NCI-H2227 (cell line): ENCODE measurements at regions not wholly inside any gene's neighbourhood (a gene's known extent, or its start where the extent isn't known, plus 50 kb on each side); places are given as distances from the start of the nearest gene placed in this dataset.

Experiments
- DNase-seq: peaks from one replicate; lab custom pipeline; 2025; ENCODE audit not compliant: unreplicated experiment; lab: John Stamatoyannopoulos, UW

DNA sequence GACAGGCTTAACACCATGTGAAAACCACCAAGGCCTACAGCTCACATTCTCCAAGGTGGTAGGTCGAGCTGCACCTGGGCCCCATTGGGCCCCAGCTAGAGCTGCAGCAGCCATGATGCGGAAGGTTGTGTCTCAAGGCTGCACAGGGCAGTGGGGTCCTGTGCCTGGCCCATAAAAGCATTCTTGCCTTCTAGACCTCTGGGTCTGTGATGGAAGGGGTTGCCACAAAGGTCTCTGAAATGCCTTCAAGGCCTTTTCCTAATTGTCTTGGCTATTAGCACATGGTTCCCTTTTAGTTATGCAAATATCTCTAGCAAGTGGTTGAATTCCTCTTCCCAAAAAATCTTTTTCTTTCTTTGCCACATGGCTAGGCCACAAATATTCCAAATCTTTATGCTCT, 52.5 kb upstream of the C11orf58 start:
- DNase-seq = no peak

DNA sequence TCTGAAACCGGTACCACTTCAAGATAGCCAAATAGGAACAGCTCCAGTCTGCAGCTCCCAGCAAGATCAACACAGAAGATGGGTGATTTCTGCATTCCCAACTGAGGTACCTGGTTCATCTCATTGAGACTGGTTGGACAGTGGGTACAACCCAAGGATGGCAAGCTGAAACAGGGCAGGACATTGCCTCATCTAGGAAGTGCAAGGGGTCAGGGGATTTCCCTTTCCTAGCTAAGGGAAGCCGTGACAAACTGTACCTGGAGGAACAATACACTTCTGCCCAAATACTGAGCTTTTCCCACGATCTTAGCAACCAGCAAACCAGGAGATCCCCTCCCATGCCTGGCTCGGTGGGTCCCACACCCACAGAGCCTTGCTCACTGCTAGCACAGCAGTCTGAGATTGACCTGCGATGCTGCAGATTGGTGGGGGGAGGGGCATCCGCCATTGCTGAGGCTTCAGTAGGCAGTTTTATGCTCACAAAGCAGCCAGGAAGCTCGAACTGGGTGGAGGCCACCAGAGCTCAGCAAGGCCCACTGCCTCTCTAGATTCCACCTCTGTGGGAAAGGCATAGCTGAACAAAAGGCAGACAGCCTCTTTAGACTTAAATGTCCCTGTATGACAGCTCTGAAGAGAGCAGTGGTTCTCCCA, 59.9 kb upstream of the C11orf58 start:
- no peak for DNase-seq

DNA sequence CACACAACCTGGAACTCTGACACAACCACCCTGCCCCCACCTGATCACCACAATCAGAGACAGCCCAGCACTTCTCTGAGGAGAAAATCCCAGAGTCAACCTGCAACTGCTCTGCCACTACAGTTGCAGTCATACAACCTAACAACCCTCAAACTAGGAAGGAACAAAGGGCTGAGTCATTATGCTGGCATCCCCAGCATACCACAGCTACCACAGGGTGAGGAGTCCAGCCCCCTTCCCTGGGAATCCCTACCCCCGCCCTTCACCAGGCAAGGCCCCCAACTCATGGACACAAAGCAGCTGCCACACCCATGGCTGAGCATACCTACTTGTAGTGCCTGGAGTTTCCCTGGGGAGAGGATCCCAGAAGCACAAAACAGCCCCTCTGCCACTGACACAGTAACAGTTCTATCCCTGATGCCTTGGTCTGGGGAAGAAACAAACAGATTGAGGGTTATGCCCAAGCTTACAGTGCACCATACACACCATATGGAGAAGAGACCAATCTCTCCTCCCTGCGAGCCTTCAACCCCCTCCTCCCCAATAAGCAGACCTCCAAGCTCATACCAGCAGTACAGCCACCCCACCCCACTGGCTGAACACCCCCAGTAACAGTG, 68.5 kb upstream of the C11orf58 start:
- DNase-seq = no peak

DNA sequence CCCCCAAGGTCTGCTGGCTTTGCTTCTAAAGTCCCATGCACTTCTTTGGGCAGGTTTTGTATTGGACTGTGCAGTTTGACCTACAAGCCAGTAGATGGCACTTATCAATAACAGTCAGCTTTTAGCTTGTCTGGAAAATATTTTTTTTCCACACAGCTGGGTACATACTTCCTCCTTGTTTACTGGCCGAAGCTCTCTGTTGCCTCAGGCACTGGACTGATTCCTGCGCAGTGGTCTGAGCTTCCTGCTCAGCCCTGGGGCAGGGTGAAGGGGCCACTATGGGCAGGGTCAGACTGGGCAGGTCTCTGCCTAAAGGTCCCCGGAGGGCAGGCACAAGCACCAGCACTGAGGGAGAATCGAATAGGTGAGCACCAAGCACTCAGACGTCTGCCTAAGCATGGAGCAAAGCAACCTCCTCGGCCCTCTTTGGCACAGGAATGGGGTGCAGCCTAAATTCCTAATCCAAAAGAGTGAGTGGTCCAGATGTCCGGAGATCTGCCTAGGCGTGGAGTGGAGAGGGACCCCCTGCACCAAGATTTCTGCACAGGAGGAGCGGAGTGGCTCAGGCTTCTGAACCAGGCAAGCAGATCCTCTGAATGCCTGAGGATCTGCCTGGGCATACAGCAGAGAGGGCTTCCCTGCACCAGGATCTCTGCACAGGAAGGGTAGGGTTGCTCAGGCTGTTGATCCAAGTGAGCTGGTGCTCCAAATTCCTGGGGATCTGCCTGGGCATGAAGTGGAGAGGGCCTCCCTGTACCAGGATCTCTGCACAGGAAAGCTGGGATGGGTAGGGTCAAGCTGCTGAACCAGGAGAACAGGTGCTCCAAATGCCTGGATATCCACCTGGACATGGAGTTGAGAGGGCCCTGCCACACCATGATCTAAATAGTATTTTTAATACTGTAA, 105.9 kb upstream of the C11orf58 start:
- no peak for DNase-seq

DNA sequence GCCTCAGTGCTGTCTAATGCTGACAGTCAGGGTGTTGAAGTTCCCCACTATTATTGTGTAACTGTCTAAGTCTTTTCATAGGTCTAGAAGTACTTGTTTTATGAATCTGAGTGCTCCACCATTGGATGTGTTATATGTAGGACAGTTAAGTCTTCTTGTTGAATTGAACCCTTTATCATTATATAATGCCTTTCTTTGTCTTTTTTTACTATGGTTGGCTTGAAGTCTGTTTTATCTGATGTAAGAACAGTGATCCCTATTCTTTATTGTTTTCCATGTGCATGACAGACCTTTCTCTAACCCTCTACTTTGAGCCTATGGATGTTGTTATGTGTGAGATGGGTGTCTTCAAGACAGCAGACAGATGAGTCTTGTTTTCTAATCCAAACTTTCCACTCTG, 107.8 kb upstream of the C11orf58 start:
- no peak for DNase-seq

DNA sequence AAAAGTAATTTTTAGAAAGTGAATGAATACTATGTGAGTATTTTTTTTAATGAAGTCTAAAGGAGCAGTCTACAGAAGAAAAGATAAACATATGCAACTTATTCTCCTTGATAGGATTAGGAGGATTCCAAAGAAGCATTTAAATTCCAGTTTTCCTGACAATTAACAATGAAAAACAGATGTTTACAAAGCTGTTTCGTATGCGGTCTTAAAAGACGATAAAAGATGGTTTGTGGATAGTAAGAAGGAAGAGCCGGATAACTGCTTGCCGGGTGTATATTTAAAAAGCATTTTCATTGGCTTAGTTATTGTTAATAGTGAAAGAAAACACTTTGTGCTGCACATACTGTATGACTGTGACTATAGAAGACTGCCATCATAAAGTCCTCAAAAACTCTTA, 120.0 kb upstream of the C11orf58 start:
- no peak for DNase-seq

DNA sequence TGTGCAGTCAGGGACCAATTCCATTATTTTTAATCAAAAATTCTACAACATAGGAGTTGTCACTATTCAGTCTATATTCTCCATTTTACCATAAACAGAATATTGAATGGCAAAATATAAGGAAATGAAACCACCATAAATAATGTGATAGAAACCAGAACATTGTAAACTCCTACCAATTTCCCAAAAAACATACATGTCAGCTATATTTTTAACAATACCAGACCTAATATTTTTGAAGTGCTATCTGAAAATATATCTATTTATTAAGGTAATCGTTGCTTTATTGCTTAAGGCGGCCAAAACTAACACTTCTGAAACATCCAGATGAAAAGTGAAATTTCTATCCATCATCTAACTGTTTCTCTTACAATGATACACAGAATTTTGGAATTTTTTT, 123.0 kb upstream of the C11orf58 start:
- no peak for DNase-seq

DNA sequence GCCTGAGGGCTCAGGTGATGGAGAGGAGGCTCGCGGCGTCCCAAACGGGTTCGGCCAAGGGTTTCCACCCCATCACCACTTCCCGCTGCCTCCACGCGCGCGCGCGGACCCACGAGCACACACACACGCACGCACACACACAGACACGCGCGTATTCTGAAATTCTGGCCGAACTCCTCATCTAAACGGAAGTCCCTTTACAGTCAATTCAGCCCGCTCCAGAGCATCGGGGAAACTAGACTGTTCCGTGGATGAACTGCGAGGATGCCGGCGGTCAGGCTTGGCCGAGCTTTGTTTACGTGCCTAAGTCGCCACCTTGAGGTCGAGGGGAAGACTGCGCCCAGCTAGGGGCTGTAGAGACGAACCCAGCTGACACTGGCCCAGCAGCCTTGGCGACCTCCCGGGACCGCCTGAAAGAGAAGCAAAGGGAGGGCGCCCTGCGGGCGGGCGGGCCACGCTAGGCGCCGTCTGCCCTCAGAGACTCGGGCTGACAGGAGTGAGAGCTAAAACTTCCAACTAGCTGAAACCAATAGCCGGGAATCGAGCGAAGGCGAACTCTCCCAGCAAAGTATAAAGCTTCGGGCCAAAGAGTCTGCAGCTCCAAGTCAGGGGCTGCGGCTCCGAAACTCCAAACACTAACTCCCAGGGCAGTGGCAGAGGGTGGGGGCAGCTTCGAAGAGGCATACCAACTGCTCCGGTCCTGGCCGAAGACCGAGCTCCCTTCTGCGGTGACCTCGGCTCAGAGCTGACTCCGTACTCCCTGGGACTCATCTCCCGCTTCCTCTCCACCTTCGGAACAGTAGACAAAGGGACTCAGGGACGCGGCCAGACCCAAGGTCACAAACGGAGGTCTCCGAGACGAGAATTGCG, 124.7 kb upstream of the C11orf58 start:
- DNase-seq = peak; percentile 92

DNA sequence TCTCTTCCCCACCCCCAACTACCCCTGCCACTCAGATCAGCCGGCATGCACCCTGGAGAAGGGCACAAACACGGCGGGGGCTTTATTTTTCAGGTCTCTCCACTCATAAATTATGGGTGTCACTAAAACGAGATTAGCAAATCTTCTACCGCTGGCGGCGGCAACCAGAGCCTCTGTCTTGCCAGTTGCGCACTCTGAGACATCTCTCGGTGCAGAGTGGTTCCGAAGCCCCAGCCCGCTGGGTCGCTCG, 125.3 kb upstream of the C11orf58 start:
- peak; percentile 42 for DNase-seq

DNA sequence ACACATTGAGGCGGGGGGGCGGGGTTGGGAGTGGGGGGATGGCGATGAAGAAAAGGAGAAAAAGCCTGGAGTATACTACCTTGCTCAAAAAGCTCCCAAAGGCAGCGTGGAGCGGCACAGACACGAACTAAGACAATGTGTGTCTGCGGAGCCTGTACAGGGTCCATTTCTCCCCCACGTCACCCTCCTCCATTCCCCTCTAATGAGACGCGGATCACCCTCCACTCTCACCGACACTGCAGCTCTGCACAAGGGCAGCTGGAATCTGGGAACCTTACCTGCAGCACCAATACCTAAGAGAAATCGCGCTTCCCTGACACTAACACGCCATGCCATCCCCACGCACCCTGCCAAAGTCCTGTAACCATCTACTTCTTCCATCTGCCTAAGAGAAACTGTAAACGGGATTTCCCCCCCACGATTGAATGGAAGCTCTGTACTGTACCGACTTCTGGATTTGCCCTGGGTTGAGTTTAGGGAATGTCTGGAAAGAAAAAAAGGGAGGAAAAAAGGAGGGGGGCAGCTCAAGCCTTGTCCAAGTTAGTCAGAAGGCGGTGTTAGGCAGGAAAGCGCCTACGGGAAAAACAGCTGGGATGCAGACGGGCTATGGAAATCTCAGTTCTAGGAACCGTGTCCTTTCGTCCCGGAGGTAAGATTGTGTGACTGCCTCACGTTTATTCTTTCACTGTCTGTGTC, 125.7 kb upstream of the C11orf58 start:
- peak; percentile 34 for DNase-seq

DNA sequence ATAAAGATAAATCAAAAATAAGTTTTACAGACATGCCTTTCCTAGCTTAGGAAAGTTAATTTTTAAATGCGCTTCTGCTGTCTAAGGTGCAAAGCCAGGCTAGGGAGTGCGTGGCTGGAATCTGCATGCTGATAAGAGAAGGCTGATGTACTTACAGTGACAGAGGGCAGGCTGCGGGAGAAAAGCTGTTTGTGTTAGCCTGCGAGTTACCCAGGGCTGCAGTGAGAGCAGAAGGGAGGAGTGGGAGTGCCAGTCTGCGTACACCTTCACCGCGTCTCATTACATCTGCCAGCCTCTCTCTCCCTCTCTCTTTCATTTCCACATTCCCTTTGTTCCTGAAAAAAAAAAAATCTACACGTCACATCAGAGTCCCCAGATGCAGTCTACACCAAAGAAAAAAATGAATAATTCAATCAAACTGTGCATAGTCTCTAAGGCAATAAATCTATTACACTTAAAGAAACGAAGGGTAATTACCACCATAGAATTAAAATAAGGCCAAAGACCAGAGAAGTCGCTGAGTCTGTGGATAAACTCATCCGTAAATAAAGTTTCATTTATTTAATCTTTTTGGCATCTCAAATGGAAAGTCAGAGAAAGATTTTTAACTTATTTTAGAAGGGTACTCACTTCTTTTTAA, 126.4 kb upstream of the C11orf58 start:
- DNase-seq = peak; percentile 27

DNA sequence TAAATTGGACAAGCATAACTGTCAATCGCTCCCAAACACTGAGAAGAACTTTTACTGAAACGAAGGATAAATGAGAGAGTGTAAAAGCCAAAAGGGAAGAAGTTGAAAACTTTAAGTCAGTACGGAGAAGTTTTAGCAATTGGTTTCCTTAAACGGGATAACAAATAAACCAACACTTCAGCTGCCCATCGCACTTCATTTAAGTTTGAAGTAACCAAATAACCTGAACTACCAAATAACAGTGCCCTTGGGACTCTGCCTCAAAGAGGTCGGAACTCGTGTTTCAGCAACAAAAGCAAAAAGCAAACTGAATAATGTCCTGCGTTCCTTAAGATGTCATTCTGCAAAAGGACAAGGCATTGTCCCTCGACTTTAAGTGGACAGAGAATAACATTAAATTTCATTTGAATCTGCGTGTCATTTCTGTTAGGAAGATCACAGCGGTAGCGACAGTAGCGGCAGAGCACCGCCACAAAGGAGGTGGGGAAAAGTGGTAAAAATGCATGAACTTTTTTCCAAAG, 127.0 kb upstream of the C11orf58 start:
- no peak for DNase-seq

DNA sequence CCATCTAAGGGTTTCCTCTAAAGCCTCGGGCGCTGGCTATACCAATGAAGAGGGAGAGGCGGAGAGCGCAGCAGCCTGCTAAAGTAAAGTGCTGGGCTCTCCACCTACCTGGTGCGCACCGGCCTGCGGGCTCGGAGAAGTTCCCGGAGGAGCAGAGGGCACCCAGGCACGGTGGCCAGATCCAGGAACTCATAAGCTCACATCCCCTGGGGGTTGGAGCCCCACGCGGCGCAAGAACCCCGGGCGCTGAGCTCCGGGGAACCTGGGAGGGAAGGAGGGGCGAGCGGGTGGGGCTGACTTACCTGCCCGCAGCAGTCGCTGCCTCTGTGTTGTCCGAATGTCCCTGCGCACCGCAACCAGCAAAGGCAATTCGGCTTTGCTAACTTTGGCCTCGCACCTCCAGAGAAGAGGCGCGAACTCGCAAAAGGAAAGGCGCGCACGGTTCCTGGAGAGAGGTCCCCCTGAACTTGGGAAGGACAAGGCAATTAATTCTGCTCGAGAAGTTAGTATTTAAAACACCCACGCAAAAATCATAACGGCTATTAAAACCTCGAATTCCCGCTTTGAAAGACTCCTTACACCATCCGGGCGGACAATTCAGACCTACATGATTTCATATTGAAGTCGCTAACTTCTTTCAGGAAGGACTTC, 127.6 kb upstream of the C11orf58 start:
- no peak for DNase-seq

DNA sequence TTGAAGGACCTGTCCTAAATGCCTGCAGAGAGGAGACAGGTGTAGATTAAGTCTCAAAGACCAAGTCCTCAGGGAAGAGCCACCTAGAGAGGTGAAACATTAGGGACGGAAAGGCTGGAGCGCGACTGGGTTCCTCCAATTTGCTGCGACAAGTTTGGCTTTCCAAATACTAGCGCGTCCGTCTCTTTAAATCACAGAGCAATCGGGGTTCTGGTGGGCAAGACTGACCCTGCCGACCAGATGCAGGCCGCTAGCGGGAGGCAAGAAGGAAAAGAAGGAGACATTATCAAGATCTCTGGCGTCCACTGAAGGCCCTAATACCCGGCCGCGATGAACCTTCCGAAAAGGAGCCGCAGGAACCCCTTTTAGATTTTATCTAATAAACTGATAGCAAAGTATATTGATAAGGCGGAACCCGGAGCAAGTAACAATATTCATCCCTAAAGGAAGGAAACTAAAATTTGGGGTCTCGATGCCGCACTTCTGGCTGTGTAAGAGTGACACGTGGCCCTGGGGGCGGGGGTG, 128.2 kb upstream of the C11orf58 start:
- no peak for DNase-seq

DNA sequence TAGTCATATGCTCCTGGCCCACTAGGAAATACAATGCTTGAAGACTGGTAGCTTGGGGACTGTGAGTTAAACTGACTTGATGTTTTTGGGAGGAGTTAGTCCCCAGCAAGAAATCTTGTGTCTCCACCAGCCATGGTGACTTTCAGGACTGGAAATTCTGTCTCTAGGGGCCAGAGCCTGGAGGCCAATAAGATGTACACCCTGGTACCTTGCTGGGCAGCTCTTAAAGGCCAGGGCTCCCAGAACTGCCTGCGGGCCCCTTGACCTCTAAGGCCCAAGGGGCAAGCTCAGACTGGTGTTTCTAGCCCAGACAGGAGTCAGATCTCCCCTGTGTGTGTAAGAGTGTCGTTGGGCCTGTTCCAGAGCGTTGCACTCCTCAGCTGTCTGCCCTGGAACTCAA, 128.7 kb upstream of the C11orf58 start:
- DNase-seq = no peak

DNA sequence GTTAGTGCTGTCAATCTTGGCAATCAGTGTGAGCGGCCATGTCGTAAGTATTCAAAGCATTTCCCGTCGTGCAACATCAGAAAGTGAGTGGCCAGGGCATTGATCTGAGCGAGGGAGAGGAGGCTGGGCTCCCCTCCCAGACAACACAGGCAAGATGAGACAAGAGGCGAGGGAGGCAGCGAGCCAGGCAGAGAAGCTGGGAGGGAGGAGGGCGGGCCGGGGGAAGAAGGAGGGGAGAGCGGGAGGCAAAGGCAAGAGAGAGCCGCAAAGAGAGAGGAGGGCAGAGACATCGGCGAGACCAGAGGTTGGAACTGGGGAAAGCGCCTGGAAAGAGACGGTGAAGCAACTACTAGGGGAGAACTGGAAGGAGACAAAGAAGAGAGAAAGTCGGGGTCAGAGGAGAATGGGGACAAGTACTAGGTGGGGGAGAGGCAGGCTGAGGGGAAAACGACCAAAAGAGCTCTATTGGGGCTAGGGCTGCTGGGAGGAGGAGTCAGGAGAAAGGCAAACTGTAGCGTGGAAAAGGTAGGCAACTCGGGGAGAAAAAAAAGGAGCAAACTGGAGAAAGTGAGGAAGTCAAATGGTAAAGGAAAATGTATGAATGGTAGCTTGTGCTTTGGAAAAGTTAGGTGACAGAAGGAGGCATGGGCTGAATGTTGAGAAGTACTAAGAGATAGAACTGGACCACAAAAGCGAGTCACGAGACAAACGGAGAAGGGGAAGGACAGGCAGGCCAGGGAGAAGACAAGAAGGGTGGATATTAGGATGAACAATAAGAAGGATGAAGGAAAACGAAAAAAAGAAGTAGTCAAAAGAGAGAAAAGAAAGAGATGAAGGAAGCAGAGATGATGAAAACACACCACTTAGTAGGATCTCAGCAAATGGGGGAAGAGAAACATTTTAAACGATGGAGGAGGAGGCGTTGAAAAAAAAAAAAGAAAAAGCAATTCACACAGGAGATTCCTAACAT, 130.5 kb upstream of the C11orf58 start:
- peak; percentile 83 for DNase-seq

DNA sequence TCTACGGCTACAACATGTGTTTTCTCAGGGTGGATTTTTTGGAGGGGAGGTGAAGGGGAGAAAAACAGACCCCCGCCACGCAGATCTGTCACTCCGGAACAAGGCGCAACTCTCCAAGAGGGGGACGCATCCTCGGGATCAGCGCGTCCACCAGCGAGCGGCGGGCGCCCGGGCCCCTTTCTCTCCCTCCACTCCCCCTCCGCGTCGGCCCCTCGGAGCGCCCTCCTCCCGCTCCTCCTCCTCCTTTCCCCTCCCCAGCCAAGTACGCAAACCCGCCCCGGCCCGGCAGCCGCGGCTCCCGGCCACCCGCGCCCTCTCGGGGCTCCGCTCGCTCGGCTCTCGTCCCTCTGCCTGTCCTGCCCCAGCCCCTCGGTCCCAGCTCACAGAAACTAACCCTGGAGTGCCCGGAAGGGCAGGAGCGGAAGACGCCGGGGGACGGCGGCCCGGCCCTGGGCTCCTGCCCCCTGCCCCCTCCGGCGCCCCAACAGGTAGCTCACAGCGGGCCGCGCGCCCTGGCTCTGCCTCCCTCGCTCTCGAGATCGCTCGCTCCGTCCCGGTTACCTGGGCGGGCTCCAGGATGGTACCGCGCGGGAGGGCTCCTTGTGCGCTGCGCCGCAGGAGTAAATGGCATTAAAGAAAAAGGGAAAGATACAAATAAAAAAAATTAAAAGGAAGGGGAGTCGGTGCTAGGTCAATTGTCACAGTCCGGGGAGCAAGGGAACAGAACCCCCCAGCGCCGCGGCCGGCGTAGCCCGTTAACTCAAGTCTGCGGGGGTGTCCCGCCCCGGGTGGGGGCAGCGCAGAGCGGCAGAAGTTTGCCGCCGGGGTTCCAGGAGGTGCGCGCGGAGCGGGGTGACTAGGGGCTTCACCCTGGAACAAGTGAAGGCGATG, 131.4 kb upstream of the C11orf58 start:
- DNase-seq = peak; percentile 60
